Neural progenitor cell (in vitro differentiated cells): ENCODE measurements at regions not wholly inside any gene's neighbourhood (a gene's known extent, or its start where the extent isn't known, plus 50 kb on each side); places are given as distances from the start of the nearest gene placed in this dataset.
"Not testable (repeated sequence)": the region's sequence is repeated elsewhere in the genome, so short reads cannot be mapped to it uniquely, and the experiment has no call there.

Experiments
- CTCF ChIP-seq: fragments of 200-600 bp; sonication (generic); IDR thresholded peaks from 2 replicates; pipeline ENCODE4 v1.5.1; 2017; ENCODE audit warnings: antibody characterized with exemption, mild to moderate bottlenecking
- EZH2 ChIP-seq: fragments of 200-600 bp; sonication (generic); IDR thresholded peaks from 2 replicates; pipeline ENCODE4 v1.6.1; 2017; ENCODE audit warnings: antibody characterized with exemption, mild to moderate bottlenecking, moderate library complexity
- EZH2phosphoT487 ChIP-seq: fragments of 200-600 bp; sonication (generic); IDR thresholded peaks from 2 replicates; pipeline ENCODE4 v1.6.1; 2017; ENCODE audit warnings: antibody characterized with exemption

- TF ChIP-seq CTCF, EZH2, EZH2phosphoT487: not testable (repeated sequence)
These were observed 94.4 kb downstream of the NBPF8 start for GRCh38 chr1:120509258-120509657.
